Gastroesophageal sphincter (tissue), 3 donors: ENCODE measurements at regions not wholly inside any gene's neighbourhood (a gene's known extent, or its start where the extent isn't known, plus 50 kb on each side); places are given as distances from the start of the nearest gene placed in this dataset.

Source experiments
- EP300 ChIP-seq: sonication (generic); formaldehyde crosslinking; IDR thresholded peaks from one replicate; pipeline ENCODE4 v1.6.1; 2017; ENCODE audit warnings: antibody characterized with exemption, mild to moderate bottlenecking
- POLR2A ChIP-seq, 2 donors: fragments of 450-650 bp; IDR thresholded peaks; one replicate each; pipeline ENCODE4 v1.6.1; 2017; ENCODE audit warnings: antibody characterized with exemption in 2 of 2, mild to moderate bottlenecking in 2 of 2, moderate library complexity in 1 of 2
- POLR2AphosphoS5 ChIP-seq: sonication (generic); formaldehyde crosslinking; IDR thresholded peaks from one replicate; pipeline ENCODE4 v1.6.1; 2017; ENCODE audit warnings: antibody characterized with exemption
- TF ChIP-seq, protein P1 (sequence below), 4 experiments: fragments of 200-600 bp in 2 of 4; fragments of 450-650 bp in 2 of 4; sonication (generic) in 1 of 4; IDR thresholded peaks; one replicate each; pipeline ENCODE4 v1.5.1; 2017 to 2019; ENCODE audit warnings: antibody characterized with exemption in 4 of 4, mild to moderate bottlenecking in 2 of 4, moderate library complexity in 2 of 4

DNA sequence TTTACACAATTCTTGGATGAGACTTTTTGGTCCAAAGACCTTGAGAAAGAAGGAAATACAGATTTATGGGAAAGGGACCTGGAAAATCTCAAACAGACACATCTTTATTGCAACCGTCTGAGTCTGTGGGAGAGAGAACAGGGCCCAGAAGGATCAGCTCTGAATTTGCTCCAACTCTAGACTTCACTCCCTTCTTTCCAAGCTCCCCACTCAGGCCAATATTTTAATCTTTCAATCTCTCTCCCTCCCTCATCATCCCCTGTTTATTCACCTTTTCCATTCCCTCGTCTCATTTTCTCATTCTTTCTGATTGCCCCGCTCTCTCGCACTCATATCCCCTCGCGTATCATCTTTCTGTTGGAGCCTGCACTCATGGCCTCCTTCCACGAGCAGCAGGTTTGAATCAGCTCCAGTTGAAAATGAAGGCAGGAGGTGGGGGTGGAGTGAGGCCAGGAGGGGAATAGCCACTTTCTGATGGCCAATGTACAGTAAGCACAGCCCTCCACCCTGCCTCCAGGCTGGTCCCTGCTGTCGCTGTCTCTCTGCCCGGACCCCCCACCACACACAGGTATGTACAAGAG is 63.6 kb upstream of the BOC start:
- TF ChIP-seq POLR2A (IDR thresholded peaks at IDR 0.05) (no peak), POLR2AphosphoS5 (peak; percentile 64), EP300 (no peak)
- TF ChIP-seq, protein P1, sequence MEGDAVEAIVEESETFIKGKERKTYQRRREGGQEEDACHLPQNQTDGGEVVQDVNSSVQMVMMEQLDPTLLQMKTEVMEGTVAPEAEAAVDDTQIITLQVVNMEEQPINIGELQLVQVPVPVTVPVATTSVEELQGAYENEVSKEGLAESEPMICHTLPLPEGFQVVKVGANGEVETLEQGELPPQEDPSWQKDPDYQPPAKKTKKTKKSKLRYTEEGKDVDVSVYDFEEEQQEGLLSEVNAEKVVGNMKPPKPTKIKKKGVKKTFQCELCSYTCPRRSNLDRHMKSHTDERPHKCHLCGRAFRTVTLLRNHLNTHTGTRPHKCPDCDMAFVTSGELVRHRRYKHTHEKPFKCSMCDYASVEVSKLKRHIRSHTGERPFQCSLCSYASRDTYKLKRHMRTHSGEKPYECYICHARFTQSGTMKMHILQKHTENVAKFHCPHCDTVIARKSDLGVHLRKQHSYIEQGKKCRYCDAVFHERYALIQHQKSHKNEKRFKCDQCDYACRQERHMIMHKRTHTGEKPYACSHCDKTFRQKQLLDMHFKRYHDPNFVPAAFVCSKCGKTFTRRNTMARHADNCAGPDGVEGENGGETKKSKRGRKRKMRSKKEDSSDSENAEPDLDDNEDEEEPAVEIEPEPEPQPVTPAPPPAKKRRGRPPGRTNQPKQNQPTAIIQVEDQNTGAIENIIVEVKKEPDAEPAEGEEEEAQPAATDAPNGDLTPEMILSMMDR (IDR thresholded peaks at IDR 0.05): no peak
